Endothelial cell (in vitro differentiated cells): ENCODE measurements at regions not wholly inside any gene's neighbourhood (a gene's known extent, or its start where the extent isn't known, plus 50 kb on each side); places are given as distances from the start of the nearest gene placed in this dataset.

Experiments
- DNase-seq: peaks from one replicate; pipeline ENCODE4 v3.0.0; 2021; ENCODE audit warnings: low spot score
- H3K27ac Mint-ChIP-seq: one replicate; pipeline ENCODE4 v1.8.0; 2021; ENCODE audit warnings: mixed read lengths, inconsistent platforms; ENCODE audit not compliant: unreplicated experiment
- H3K27me3 Mint-ChIP-seq: one replicate; pipeline ENCODE4 v1.8.0; 2021; ENCODE audit warnings: mild to moderate bottlenecking, moderate library complexity, mixed read lengths, inconsistent platforms; ENCODE audit not compliant: unreplicated experiment
- H3K36me3 Mint-ChIP-seq: one replicate; pipeline ENCODE4 v1.8.0; 2021; ENCODE audit warnings: mild to moderate bottlenecking, low read depth, mixed read lengths, inconsistent platforms; ENCODE audit not compliant: unreplicated experiment
- H3K4me1 Mint-ChIP-seq: one replicate; pipeline ENCODE4 v1.8.0; 2021; ENCODE audit warnings: mild to moderate bottlenecking, mixed read lengths, inconsistent platforms; ENCODE audit not compliant: unreplicated experiment
- H3K4me3 Mint-ChIP-seq: one replicate; pipeline ENCODE4 v1.8.0; 2021; ENCODE audit warnings: mild to moderate bottlenecking, mixed read lengths, inconsistent platforms; ENCODE audit not compliant: unreplicated experiment
- H3K9me3 Mint-ChIP-seq: one replicate; pipeline ENCODE4 v1.8.0; 2021; ENCODE audit warnings: mixed read lengths, inconsistent platforms; ENCODE audit not compliant: unreplicated experiment
- CTCF ChIP-seq: fragments of 200-600 bp; sonication (generic); IDR thresholded peaks from one replicate; pipeline ENCODE4 v1.5.0; 2021; ENCODE audit warnings: antibody characterized with exemption; ENCODE audit not compliant: unreplicated experiment

- TF ChIP-seq CTCF, result no peak
- Mint-ChIP-seq H3K27me3 (no peaks in the 10 kb centered on the region), H3K9me3 (no peaks in the 10 kb centered on the region), H3K4me3 (no peak overlapping the region), H3K27ac (no peak overlapping the region), H3K36me3 (no peaks in the 10 kb centered on the region), H3K4me1 (no peaks in the 10 kb centered on the region)
- DNase-seq, result no peak
Measured at GRCh38 chr3:110526777-110527727, 544.6 kb upstream of the NECTIN3 start.

- Mint-ChIP-seq H3K27ac (no peak overlapping the region), H3K27me3 (no peaks in the 10 kb centered on the region), H3K9me3 (no peaks in the 10 kb centered on the region), H3K36me3 (no peaks in the 10 kb centered on the region), H3K4me1 (no peaks in the 10 kb centered on the region), H3K4me3 (no peak overlapping the region)
- DNase-seq, result no peak
- no peak for TF ChIP-seq CTCF
Measured at GRCh38 chr3:110528305-110529121, 543.1 kb upstream of the NECTIN3 start.

- no peak for DNase-seq
- H3K27ac Mint-ChIP-seq, result no peak overlapping the region
Measured at GRCh38 chr3:110530902-110531301, 540.7 kb upstream of the NECTIN3 start.

GRCh38 chr3:110533089-110533488 is 538.5 kb upstream of the NECTIN3 start:
- H3K27ac Mint-ChIP-seq, result no peak overlapping the region
- no peak overlapping the region for H3K4me3 Mint-ChIP-seq
- no peaks in the 10 kb centered on the region for H3K27me3 Mint-ChIP-seq
- no peaks in the 10 kb centered on the region for H3K36me3 Mint-ChIP-seq
- H3K9me3 Mint-ChIP-seq, result no peaks in the 10 kb centered on the region
- no peak for DNase-seq
- H3K4me1 Mint-ChIP-seq, result no peaks in the 10 kb centered on the region
- no peak for TF ChIP-seq CTCF

More at GRCh38 chr3:110530902-110531301, 540.7 kb upstream of the NECTIN3 start:
- Mint-ChIP-seq H3K4me3 (no peak overlapping the region), H3K36me3 (no peaks in the 10 kb centered on the region), H3K9me3 (no peaks in the 10 kb centered on the region), H3K4me1 (no peaks in the 10 kb centered on the region), H3K27me3 (no peaks in the 10 kb centered on the region)
- TF ChIP-seq CTCF, result no peak
